Mucosa of descending colon (tissue), 3 donors: ENCODE measurements at regions not wholly inside any gene's neighbourhood (a gene's known extent, or its start where the extent isn't known, plus 50 kb on each side); places are given as distances from the start of the nearest gene placed in this dataset.
A peak's percentile ranks its signal among the peaks of the same experiment; 100 is the strongest.

Experiments used
- ATAC-seq: fragments of 200-7000 bp; cut with Tn5 transposase; one replicate; pipeline ENCODE4 v1.9.1; 2020; ENCODE audit warnings: mild to moderate bottlenecking, moderate library complexity
- DNase-seq, 3 donors: peaks; one replicate each; pipeline ENCODE4 v3.0.0-alpha.2; 2020
- H3K36me3 ChIP-seq: fragments of 200-600 bp; one replicate; pipeline ENCODE4 v1.8.0; 2021; ENCODE audit warnings: low read depth, mild to moderate bottlenecking
- H3K4me1 ChIP-seq: fragments of 200-600 bp; one replicate; pipeline ENCODE4 v1.8.0; 2021; ENCODE audit warnings: low read depth, mild to moderate bottlenecking
- H3K4me3 ChIP-seq: fragments of 200-600 bp; one replicate; pipeline ENCODE4 v1.8.0; 2021; ENCODE audit warnings: mild to moderate bottlenecking
- H3K9me3 ChIP-seq: fragments of 200-600 bp; one replicate; pipeline ENCODE4 v1.8.0; 2021; ENCODE audit warnings: mild to moderate bottlenecking
- CTCF ChIP-seq: fragments of 200-600 bp; IDR thresholded peaks from one replicate; pipeline ENCODE4 v1.8.0; 2022; ENCODE audit warnings: antibody characterized with exemption, mild to moderate bottlenecking
- intact Hi-C, 2 donors: fragments of 100-400 bp; cut with DNase I in 1 of 2; cut with micrococcal nuclease in 1 of 2; formaldehyde crosslinking; loops; one replicate each; pipeline versions ENCODE4 v1.11.0 to v1.11.1; 2022; cut with DNase I, micrococcal nuclease
- donor health status: DM: no; HTN: no; CAD: no; lungs with moderate emphysema.
- donor health status: DM: no; HTN: no; CAD: no.
- donor health status: DM: no; HTN: yes; CAD: no.

GRCh38 chr10:59513558-59513957 is 151.2 kb upstream of the FAM13C start:
- no peak for TF ChIP-seq CTCF
- H3K4me3 ChIP-seq: no peak overlapping the region
- no peaks in the 10 kb centered on the region for H3K4me1 ChIP-seq
- no peaks in the 10 kb centered on the region for H3K36me3 ChIP-seq
- DNase-seq: no peak
- H3K9me3 ChIP-seq: no peaks in the 10 kb centered on the region
- intact Hi-C loops: no loop called here
- ATAC-seq: no peak

GRCh38 chr10:59512951-59513350 is 150.6 kb upstream of the FAM13C start:
- no peak for TF ChIP-seq CTCF
- no peak for ATAC-seq
- intact Hi-C loops: no loop called here

GRCh38 chr10:59508956-59509355 is 146.6 kb upstream of the FAM13C start:
- ATAC-seq (no peak), DNase-seq (no peak)
- intact Hi-C loops: no loop called here
- no peak for TF ChIP-seq CTCF
- H3K9me3 ChIP-seq: no peaks in the 10 kb centered on the region
- H3K4me3 ChIP-seq: no peak overlapping the region
- H3K4me1 ChIP-seq: no peaks in the 10 kb centered on the region
- H3K36me3 ChIP-seq: no peaks in the 10 kb centered on the region

More at GRCh38 chr10:59512951-59513350, 150.6 kb upstream of the FAM13C start:
- no peak for DNase-seq
- Histone ChIP-seq H3K9me3 (no peaks in the 10 kb centered on the region), H3K36me3 (no peaks in the 10 kb centered on the region), H3K4me3 (no peak overlapping the region), H3K4me1 (no peaks in the 10 kb centered on the region)

- DNase-seq (peak; percentile 64 to 66 (median 65)), ATAC-seq (peak; percentile 99)
- no peaks in the 10 kb centered on the region for H3K4me1 ChIP-seq
- no peak overlapping the region for H3K4me3 ChIP-seq
- no peaks in the 10 kb centered on the region for H3K9me3 ChIP-seq
- H3K36me3 ChIP-seq: no peaks in the 10 kb centered on the region
- no peak for TF ChIP-seq CTCF
- intact Hi-C loops: no loop called here
Observed at GRCh38 chr10:59508296-59508695, 145.9 kb upstream of the FAM13C start.

- ATAC-seq (no peak), DNase-seq (no peak)
- intact Hi-C loops: no loop called here
- Histone ChIP-seq H3K4me1 (no peaks in the 10 kb centered on the region), H3K36me3 (no peaks in the 10 kb centered on the region), H3K4me3 (no peak overlapping the region), H3K9me3 (no peaks in the 10 kb centered on the region)
- TF ChIP-seq CTCF: no peak
Observed at GRCh38 chr10:59505926-59506325, 143.6 kb upstream of the FAM13C start.

- no peaks in the 10 kb centered on the region for H3K36me3 ChIP-seq
- intact Hi-C loops: no loop called here
- DNase-seq: no peak
- H3K4me3 ChIP-seq: no peak overlapping the region
- H3K4me1 ChIP-seq: no peaks in the 10 kb centered on the region
- ATAC-seq: no peak
- no peak for TF ChIP-seq CTCF
- peaks cover 18% of the 10 kb centered on the region for H3K9me3 ChIP-seq
Observed at GRCh38 chr10:59499460-59499859, 137.1 kb upstream of the FAM13C start.
